NCI-H524 treated with DMSO at 0.1 percent for 48 hours (cell line): ENCODE measurements at regions not wholly inside any gene's neighbourhood (a gene's known extent, or its start where the extent isn't known, plus 50 kb on each side); places are given as distances from the start of the nearest gene placed in this dataset.
"Not testable (repeated sequence)": the region's sequence is repeated elsewhere in the genome, so short reads cannot be mapped to it uniquely, and the experiment has no call there.

Experiments used
- DNase-seq: peaks from one replicate; lab custom pipeline; 2025; lab: John Stamatoyannopoulos, UW

GRCh38 chr6:56745971-56746370 lies 103.3 kb upstream of the DST start:
- DNase-seq = no peak

- no peak for DNase-seq
Measured at GRCh38 chr6:56745081-56745480, 102.4 kb upstream of the DST start.

- no peak for DNase-seq
Measured at GRCh38 chr6:56744528-56744927, 101.8 kb upstream of the DST start.

- no peak for DNase-seq
Measured at GRCh38 chr6:56742122-56742791, 99.6 kb upstream of the DST start.

DNA sequence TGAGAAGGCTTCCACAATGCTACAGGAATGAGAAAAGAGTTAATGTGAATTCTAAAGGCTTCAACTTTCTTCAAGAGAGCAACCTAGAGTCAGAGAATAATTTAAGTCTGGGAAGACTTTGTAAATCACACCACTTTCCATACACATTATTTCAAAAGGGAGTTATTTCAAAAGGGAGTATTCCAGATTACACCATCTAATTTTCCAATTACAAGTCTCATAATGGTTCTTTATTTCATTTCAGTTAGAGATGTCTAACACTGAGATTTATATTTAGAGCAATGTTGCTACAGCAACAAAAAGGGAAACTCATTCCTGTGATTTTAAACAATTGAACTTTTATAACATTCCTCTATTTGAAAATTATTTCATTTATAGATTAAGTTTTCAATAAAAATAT lies 98.8 kb upstream of the DST start:
- no peak for DNase-seq

DNA sequence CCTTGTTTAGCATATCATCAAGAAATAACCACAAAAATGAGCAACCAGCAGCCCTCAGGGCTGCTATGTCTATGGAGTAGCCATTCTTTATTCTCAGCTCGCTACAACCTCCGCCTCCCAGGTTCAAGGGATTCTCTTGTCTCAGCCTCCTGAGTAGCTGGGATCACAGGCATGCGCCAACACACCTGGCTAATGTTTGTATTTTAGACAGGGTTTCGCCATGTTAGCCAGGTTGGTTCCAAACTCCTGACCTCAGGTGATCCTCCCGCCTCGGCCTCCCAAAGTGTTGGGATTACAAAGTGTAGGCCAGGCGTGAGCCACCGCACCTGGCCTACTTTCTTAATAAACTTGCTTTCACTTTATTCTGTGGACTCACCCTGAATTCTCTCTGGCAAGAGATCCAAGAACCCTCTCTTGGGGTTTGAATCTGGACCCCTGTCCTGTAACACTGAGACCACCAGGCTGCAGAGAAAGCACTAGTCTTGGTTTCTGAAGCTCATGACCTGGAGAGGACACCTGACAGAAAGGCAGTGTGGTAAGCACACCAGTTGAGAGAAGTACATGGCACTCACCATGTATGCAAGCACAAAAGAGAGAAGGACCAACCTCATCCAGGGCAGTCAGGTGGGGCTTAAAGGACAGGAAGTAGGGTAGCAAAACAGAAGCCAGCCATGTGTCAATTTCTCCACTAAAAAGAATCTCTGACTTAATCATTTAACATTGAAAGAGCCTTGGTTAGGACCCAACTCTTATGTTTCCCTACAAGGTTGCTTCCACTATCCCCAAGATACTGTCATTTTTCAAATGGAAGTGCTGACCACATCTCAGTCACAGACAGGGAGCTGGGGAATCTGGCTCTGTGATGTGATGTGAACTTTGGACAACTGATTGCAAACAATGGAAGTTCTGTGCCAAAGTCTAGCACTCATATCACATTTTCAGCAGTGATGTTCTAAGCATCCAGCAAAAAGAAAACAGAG lies 97.4 kb upstream of the DST start:
- no peak for DNase-seq

DNA sequence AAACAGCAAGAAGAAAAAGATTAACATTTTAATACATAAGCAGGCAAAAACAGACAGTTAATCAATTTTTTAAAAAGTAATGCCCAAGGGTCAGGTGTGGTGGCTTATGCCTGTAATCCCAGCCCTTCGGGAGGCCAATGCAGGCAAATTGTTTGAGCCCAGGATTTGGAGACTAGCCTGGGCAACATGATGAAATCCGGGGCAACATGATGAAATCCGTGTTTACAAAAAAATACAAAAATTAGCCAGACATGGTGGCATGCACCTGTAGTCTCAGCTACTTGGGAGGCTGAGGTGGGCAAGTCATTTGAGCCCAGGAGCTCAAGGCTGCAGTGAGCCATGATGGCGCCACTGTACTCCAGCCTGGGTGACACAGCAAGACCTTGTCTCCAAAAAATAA lies 94.1 kb upstream of the DST start:
- DNase-seq = no peak

GRCh38 chr6:56734335-56734734 lies 91.6 kb upstream of the DST start:
- no peak for DNase-seq

GRCh38 chr6:56733211-56733697 lies 90.6 kb upstream of the DST start:
- no peak for DNase-seq

DNA sequence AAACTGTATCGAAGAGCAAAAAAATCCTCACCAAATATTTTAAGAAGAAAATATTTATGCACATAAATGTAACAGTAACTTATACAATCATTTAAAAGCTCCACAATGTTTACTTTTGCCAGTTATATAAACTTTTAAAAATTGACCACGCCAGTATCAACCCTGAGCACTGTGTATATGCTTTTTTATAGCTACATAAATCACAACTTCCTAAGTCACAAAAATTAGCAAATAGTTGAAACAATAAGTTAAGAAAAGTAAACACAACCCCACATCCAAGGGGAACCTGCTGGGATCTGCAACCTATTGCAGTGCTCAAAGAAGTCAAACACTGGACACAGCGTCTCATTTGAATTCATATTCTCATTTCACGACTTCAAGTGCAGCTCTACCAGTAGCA lies 89.8 kb upstream of the DST start:
- DNase-seq = no peak

GRCh38 chr6:56730663-56731529 lies 88.2 kb upstream of the DST start:
- no peak for DNase-seq

- DNase-seq = no peak
Measured at GRCh38 chr6:56729719-56730118, 87.0 kb upstream of the DST start.

DNA sequence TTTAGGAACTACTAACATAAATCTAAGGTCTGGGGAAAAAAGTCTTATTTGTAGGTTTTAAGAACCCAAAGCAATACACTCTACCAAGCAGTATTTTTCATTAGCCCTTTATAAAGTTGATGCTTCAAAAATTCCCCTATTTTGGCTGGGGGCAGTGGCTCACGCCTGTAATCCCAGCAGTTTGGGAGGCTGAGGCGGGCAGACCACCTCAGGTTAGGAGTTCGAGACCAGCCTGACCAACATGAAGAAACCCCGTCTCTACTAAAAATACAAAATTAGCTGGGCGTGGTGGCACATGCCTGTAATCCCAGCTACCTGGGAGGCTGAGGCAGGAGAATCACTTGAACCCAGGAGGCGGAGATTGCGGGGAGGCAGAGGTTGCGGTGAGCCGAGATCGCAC lies 86.5 kb upstream of the DST start:
- DNase-seq = not testable (repeated sequence)

DNA sequence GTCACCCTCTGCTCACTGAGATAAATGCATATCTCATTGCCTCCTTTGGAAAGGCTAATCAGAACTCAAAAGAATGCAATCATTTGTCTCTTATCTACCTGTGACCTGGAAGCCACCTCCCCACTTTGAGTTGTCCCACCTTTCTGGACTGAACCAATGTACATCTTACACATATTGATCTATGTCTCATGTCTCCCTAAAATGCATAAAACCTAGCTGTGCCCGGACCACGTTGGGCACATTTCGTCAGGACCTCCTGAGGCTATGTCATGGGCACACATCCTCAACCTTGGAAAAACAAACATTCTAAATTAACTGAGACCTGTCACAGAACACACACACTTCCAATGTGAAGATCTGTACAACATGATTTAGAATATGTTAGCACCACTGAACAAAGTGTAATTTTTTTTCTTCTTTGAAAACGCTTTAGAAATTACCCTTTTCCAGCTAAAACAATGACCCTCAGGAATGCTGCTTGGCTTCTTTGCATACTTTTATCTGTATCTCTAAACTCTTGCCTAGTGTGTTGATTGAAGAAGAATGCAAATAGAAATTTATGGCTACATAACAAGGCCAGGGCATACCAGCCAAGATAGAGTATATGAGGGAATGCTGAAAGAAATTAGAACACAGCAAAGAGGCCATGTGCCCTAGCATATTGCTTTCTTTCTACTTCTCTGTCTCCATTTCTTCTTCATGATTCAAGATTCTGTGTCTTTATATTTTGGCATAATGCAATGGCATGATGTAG lies 84.6 kb upstream of the DST start:
- DNase-seq = no peak

DNA sequence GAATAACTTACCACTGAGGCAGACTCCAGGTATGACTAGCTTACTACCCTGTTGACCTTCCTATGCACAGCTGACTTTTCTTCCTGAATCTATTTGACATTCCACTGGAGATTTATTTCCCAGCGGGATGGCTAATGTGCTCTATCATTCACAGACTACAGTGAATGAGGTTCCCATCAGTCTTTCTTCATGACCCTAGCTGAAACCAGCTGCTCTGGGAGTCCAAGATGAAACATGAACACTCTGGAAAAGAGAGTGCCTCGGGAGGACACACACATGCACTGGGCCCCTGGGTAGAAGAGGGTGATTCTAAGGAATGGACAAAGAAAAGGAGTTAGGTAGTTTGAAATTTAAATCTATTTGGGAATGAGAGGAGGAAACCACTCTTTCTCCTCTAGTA lies 82.6 kb upstream of the DST start:
- no peak for DNase-seq

DNA sequence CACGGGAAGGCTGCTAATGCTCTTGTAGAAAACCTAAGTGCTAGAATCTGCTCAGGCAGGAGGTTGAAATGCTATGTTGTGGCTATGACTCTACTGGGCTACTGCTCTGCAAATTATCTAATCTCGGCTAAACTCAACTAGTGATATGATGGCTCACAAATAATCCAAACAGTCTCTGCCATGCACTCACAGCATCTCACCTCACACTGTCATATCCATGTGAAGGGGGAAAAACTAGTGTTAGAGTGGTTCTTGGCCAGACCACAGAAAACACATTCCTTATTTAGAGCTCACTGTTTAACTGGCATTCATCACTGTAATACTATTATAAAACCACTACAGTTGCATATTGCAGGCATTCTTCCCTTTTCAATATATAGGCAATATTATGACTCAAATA lies 81.8 kb upstream of the DST start:
- no peak for DNase-seq

DNA sequence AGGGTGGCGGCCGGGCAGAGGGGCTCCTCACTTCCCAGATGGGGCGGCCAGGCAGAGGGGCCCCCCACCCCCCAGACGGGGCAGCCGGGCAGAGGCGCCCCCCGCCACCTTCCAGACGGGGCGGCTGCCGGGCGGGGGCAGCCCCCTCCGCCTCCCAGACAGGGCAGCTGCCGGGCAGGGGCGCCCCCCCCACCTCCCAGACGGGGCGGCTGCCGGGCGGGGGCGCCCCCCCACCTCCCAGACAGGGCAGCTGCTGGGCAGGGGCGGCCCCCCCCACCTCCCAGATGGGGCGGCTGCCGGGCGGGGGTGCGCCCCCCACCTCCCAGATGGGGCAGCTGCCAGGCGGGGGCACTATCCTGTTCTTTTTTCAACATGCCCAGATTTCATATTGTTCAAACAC lies 78.2 kb upstream of the DST start:
- DNase-seq = peak; percentile 46

GRCh38 chr6:56720202-56720601 lies 77.5 kb upstream of the DST start:
- not testable (repeated sequence) for DNase-seq

DNA sequence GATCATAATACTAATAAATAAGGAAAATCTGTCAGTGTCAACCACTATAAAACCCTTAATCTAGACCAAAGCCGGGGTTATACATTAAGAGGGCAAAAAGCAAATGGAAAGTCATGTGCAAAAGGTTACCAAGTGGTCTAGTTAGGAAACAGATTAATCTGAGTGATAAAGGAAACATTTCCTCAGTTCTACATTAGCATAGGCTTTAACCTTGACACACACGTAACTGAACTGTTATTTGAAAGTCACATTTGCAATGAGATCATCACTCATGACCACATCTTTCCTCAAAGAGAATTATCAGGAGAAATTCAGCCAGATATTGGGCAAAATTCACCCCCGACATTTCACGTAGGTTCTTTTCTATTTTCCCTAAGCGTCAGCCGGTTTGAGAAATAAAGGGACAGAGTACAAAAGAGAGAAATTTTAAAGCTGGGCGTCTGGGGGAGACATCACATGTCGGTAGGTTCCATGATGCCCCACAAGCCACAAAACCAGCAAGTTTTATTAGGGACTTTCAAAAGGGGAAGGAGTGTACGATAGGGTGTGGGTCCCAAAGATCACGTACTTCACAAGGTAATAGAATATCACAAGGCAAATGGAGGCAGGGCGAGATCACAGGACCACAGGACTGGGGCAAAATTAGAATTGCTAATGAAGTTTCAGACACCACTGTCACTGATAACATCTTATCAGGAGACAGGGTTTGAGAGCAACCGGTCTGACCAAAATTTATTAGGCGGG lies 76.8 kb upstream of the DST start:
- not testable (repeated sequence) for DNase-seq

DNA sequence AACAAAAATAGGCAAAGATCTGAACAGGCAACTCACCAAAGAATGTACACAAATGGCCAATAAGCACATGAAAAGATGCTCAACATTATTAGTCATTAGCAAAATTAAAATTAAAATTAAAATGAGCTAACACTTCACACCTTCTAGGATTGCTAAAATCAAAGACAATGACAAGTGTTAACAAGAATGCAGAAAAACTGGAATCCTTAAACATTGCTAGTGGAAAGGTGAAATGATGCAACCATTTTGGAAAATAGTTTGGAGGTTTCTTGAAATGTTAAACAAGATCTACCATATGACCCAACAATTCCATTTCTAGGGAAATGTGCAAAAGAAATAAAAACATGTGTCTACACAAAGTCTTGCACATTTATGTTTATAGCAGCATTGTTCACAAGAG lies 75.5 kb upstream of the DST start:
- no peak for DNase-seq

- DNase-seq = no peak
Measured at GRCh38 chr6:56716229-56716628, 73.5 kb upstream of the DST start.
